K562 (cell line): ENCODE measurements at regions not wholly inside any gene's neighbourhood (a gene's known extent, or its start where the extent isn't known, plus 50 kb on each side); places are given as distances from the start of the nearest gene placed in this dataset.
A peak's percentile ranks its signal among the peaks of the same experiment; 100 is the strongest.

Experiments used
- ATAC-seq: fragments of 200-7000 bp; cut with Tn5 transposase; 3 replicates; pipeline ENCODE4 v1.9.1; 2020; ENCODE audit warnings: moderate library complexity
- BruUV-seq: library from RNA; stranded (reverse); fragments of 400-500 nt; replicated peaks from 2 replicates; lab custom pipeline; 2021; lab: Mats Ljungman, UMichigan
- CTCF ChIA-PET: fragments of 300-600 bp; formaldehyde crosslinking; extraction: SDS; loops from one replicate; lab custom pipeline; 2021; ENCODE audit warnings: low intra/inter-chr PET ratio; lab: Yijun Ruan, JAX
- POLR2A ChIA-PET: fragments of 300-600, 350-650 bp; sonication (Branson Sonifier 250); formaldehyde crosslinking; extraction: SDS; loops from one replicate; lab custom pipeline; 2021; ENCODE audit warnings: antibody characterized with exemption, inconsistent platforms; lab: Yijun Ruan, JAX
- DNase-seq, 4 experiments: peaks; one replicate each; pipeline versions ENCODE4 v3.0.0 to v3.0.0-alpha.2; 2011 to 2018; ENCODE audit warnings: low spot score in 3 of 4, mixed read lengths in 3 of 4; ENCODE audit errors: extremely low read depth in 1 of 4
- FAIRE-seq: peaks from 2 replicates; lab custom pipeline; 2011; peaks lifted over from hg19 to GRCh38; lab: Jason Lieb, UNC
- H2AFZ ChIP-seq: 2 replicates; pipeline ENCODE4 v1.6.0; 2011; ENCODE audit warnings: low read depth, low read length, control low read depth, inconsistent platforms
- H3K27ac ChIP-seq: fragments of 200-600 bp; 3 replicates; pipeline ENCODE4 v1.8.0; 2011; ENCODE audit warnings: low read depth, mild to moderate bottlenecking, control low read depth, inconsistent platforms, low read length, moderate library complexity, mixed read lengths; ENCODE audit errors: extremely low read depth
- H3K27me3 ChIP-seq, 2 experiments: fragments of 300-600 bp in 1 of 2; 2 replicates in 1 of 2; 3 replicates in 1 of 2; pipeline versions ENCODE4 v1.6.0 to v1.8.0; 2011; ENCODE audit warnings: inconsistent platforms in 2 of 2, low read length in 2 of 2, mild to moderate bottlenecking in 1 of 2, mixed read lengths in 1 of 2, moderate library complexity in 1 of 2; ENCODE audit not compliant: control insufficient read depth in 2 of 2, insufficient read depth in 2 of 2
- H3K36me3 ChIP-seq: fragments of 300-600 bp; 3 replicates; pipeline ENCODE4 v1.8.0; 2011; ENCODE audit warnings: mild to moderate bottlenecking, low read length, inconsistent platforms; ENCODE audit not compliant: control insufficient read depth, insufficient read depth
- H3K4me1 ChIP-seq, 2 experiments: fragments of 200-600 bp in 1 of 2; replicated peaks in 1 of 2; 2 replicates in 1 of 2; 3 replicates in 1 of 2; pipeline versions ENCODE4 v1.5.1 to v1.8.0; 2011; ENCODE audit warnings: inconsistent platforms in 2 of 2, low read length in 2 of 2, mild to moderate bottlenecking in 1 of 2, mixed read lengths in 1 of 2, moderate library complexity in 1 of 2; ENCODE audit not compliant: control insufficient read depth in 2 of 2, insufficient read depth in 2 of 2
- H3K4me2 ChIP-seq: 2 replicates; pipeline ENCODE4 v1.6.1; 2011; ENCODE audit warnings: low read length, control low read depth, inconsistent platforms, mixed read lengths; ENCODE audit not compliant: insufficient read depth
- H3K4me3 ChIP-seq: fragments of 200-600 bp; sonication (generic), shearing (Covaris generic); 2 replicates; pipeline ENCODE4 v1.5.1; 2016; ENCODE audit warnings: control low read depth, inconsistent platforms
- H3K79me2 ChIP-seq: fragments of 200-600 bp; 3 replicates; pipeline ENCODE4 v1.8.0; 2011; ENCODE audit warnings: low read length, inconsistent platforms; ENCODE audit not compliant: control insufficient read depth, insufficient read depth
- H3K9ac ChIP-seq, 2 experiments: 2 replicates each; pipeline versions ENCODE4 v1.6.0 to v1.6.1; 2011; ENCODE audit warnings: low read depth in 2 of 2, low read length in 2 of 2, control low read depth in 1 of 2, inconsistent platforms in 1 of 2, mild to moderate bottlenecking in 1 of 2, mixed read lengths in 1 of 2; ENCODE audit not compliant: insufficient read depth in 1 of 2
- H3K9me1 ChIP-seq: one replicate; pipeline ENCODE4 v1.6.0; 2011; ENCODE audit warnings: inconsistent platforms, mild to moderate bottlenecking, low read length, moderate library complexity; ENCODE audit not compliant: control insufficient read depth, insufficient read depth
- H3K9me3 ChIP-seq: replicated peaks from 2 replicates; pipeline ENCODE4 v1.5.1; 2011; ENCODE audit warnings: low read depth, low read length, inconsistent platforms; ENCODE audit not compliant: control insufficient read depth, insufficient read depth
- H4K20me1 ChIP-seq: replicated peaks from 2 replicates; pipeline ENCODE4 v1.6.1; 2011; ENCODE audit warnings: low read length, inconsistent platforms, mixed read lengths; ENCODE audit not compliant: control insufficient read depth, insufficient read depth
- ATF7 ChIP-seq: fragments of 450-650 bp; IDR thresholded peaks from 2 replicates; pipeline ENCODE4 v1.7.1; 2014; ENCODE audit warnings: mild to moderate bottlenecking, moderate library complexity
- HLTF ChIP-seq: fragments of 450-650 bp; IDR thresholded peaks from 2 replicates; pipeline ENCODE4 v1.6.1; 2016
- HMBOX1 ChIP-seq: sonication (generic); IDR thresholded peaks from 2 replicates; pipeline ENCODE4 v1.6.1; 2016
- MYC ChIP-seq, 2 experiments: fragments of 250-450 bp in 1 of 2; sonication (Bioruptor Pico) in 1 of 2; IDR thresholded peaks; 2 replicates each; pipeline versions ENCODE4 v1.5.1 to v1.6.1; 2012 to 2021; ENCODE audit warnings: low read depth in 2 of 2, borderline replicate concordance in 1 of 2, improper control_type of control experiment in 1 of 2, low read length in 1 of 2, mild to moderate bottlenecking in 1 of 2, moderate library complexity in 1 of 2
- PREB ChIP-seq: sonication (generic); formaldehyde crosslinking; IDR thresholded peaks from 2 replicates; pipeline ENCODE4 v1.8.1; 2023; ENCODE audit warnings: mild to moderate bottlenecking, missing genetic modification reagents
- WGBS: fragments of 100-300 bp; shearing (Covaris generic); methylation state at CpG from one replicate; pipeline ENCODE4 v1.1.6; 2016; ENCODE audit warnings: low coverage, mixed read lengths; ENCODE audit not compliant: insufficient coverage; ENCODE audit errors: missing lambda C conversion rate; 5-methylcytosine and 5-hydroxymethylcytosine counted together
- in situ Hi-C: fragments of 300-500 bp; cut with MboI; formaldehyde crosslinking; loops from 4 replicates; pipeline ENCODE4 v1.15.0; 2018; ENCODE audit warnings: inconsistent platforms, mixed read lengths
- intact Hi-C: fragments of 100-400 bp; cut with micrococcal nuclease; formaldehyde crosslinking; loops from 2 replicates; pipeline ENCODE4 v1.14.2; 2022
- TF ChIP-seq, protein P1 (sequence below): fragments of 450-650 bp; formaldehyde crosslinking; IDR thresholded peaks from 2 replicates; pipeline ENCODE4 v1.4.0; 2020; ENCODE audit warnings: mild to moderate bottlenecking, mixed read lengths
- TF ChIP-seq, protein P2 (sequence below), 3 experiments: IDR thresholded peaks in 2 of 3; conservative IDR thresholded peaks in 1 of 3; 2 replicates each; pipeline ENCODE4 v1.5.1; 2011 to 2012; ENCODE audit warnings: low read length in 3 of 3, mild to moderate bottlenecking in 3 of 3, control low read depth in 2 of 3, improper control_type of control experiment in 1 of 3, inconsistent platforms in 1 of 3, low read depth in 1 of 3, mixed read lengths in 1 of 3, moderate library complexity in 1 of 3; ENCODE audit not compliant: insufficient read depth in 2 of 3

- ChIA-PET CTCF (no interaction called here), POLR2A (interaction anchor here (1.7 to 5.4 kb wide), 3 partner anchors 11 to 16 kb away, joined by 5 to 37 read pairs (median 11); no protein-coding TSS in a partner anchor)
- Histone ChIP-seq H3K9me1 (no peaks in the 10 kb centered on the region), H3K79me2 (no peaks in the 10 kb centered on the region), H3K36me3 (no peaks in the 10 kb centered on the region), H4K20me1 (no peaks in the 10 kb centered on the region), H2AFZ (peak overlapping the region; percentile 35), H3K27ac (no peak overlapping the region; the same call in 2 of the 3 replicates), H3K4me2 (0 out of 2 replicates have a peak overlapping the region, but pooled peaks have one; percentile 2), H3K9ac (no peak overlapping the region), H3K4me1 (peaks cover 0 to 25% of the 10 kb centered on the region in 2 experiments; a peak in 4 of 5 replicates), H3K9me3 (no peaks in the 10 kb centered on the region), H3K4me3 (no peak overlapping the region), H3K27me3 (no peaks in the 10 kb centered on the region)
- no peak for DNase-seq
- BruUV-seq, result no TSS peak
- intact Hi-C loops (no loop called here), in situ Hi-C loops (no loop called here)
- WGBS, result 56% methylated on average over 4 of the region's 4 CpGs
- no peak for FAIRE-seq
- TF ChIP-seq, protein P1, sequence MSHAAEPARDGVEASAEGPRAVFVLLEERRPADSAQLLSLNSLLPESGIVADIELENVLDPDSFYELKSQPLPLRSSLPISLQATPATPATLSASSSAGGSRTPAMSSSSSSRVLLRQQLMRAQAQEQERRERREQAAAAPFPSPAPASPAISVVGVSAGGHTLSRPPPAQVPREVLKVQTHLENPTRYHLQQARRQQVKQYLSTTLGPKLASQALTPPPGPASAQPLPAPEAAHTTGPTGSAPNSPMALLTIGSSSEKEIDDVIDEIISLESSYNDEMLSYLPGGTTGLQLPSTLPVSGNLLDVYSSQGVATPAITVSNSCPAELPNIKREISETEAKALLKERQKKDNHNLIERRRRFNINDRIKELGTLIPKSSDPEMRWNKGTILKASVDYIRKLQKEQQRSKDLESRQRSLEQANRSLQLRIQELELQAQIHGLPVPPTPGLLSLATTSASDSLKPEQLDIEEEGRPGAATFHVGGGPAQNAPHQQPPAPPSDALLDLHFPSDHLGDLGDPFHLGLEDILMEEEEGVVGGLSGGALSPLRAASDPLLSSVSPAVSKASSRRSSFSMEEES (CRISPR knock-in tag), result no peak
- TF ChIP-seq MYC (IDR thresholded peaks at IDR 0.05; ENCODE audit: low read depth, low read length) (0 out of 2 replicates have a peak, but pooled peaks have one; percentile 1), MYC (CRISPR knock-in tag; IDR thresholded peaks at IDR 0.05; ENCODE audit: borderline replicate concordance, low read depth) (no peak), ATF7 (0 out of 2 replicates have a peak, but pooled peaks have one; percentile 15), HLTF (no peak), HMBOX1 (peak; percentile 63; the same call in 1 of the 2 replicates), PREB (CRISPR knock-in tag) (peak; percentile 51; the same call in 1 of the 2 replicates)
- TF ChIP-seq, protein P2, sequence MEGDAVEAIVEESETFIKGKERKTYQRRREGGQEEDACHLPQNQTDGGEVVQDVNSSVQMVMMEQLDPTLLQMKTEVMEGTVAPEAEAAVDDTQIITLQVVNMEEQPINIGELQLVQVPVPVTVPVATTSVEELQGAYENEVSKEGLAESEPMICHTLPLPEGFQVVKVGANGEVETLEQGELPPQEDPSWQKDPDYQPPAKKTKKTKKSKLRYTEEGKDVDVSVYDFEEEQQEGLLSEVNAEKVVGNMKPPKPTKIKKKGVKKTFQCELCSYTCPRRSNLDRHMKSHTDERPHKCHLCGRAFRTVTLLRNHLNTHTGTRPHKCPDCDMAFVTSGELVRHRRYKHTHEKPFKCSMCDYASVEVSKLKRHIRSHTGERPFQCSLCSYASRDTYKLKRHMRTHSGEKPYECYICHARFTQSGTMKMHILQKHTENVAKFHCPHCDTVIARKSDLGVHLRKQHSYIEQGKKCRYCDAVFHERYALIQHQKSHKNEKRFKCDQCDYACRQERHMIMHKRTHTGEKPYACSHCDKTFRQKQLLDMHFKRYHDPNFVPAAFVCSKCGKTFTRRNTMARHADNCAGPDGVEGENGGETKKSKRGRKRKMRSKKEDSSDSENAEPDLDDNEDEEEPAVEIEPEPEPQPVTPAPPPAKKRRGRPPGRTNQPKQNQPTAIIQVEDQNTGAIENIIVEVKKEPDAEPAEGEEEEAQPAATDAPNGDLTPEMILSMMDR (IDR thresholded peaks at IDR 0.05 in 2 of 3, conservative IDR thresholded peaks at IDR 0.05 in 1 of 3; ENCODE audit: insufficient read depth in 2 of 3, low read depth in 1 of 3, low read length in 3 of 3), result peak in 1 of 3 experiments; percentile 44; a peak in 1 of 6 replicates
- ATAC-seq, result peak; percentile 47
Measured at GRCh38 chr7:106768324-106768751, 96.7 kb upstream of the PIK3CG start.
